Liver (tissue), 3 donors: ENCODE measurements at regions not wholly inside any gene's neighbourhood (a gene's known extent, or its start where the extent isn't known, plus 50 kb on each side); places are given as distances from the start of the nearest gene placed in this dataset.

Source experiments
- CTCF ChIP-seq: fragments of 150-350 bp; IDR thresholded peaks from 2 replicates; pipeline ENCODE4 v1.5.1; 2017; ENCODE audit warnings: improper control_type of control experiment, low read depth, low read length; ENCODE audit not compliant: missing input control
- EGR1 ChIP-seq, 2 donors: IDR thresholded peaks; 2 replicates each; pipeline ENCODE4 v1.6.1; 2016 to 2018; ENCODE audit warnings: antibody characterized with exemption in 2 of 2, low read depth in 2 of 2
- GABPA ChIP-seq, 2 donors: IDR thresholded peaks in 1 of 2; conservative IDR thresholded peaks in 1 of 2; 2 replicates each; pipeline ENCODE4 v1.6.1; 2016; ENCODE audit warnings: antibody characterized with exemption in 2 of 2, mild to moderate bottlenecking in 1 of 2, moderate library complexity in 1 of 2
- HNF4A ChIP-seq, 2 donors: conservative IDR thresholded peaks; 2 replicates each; pipeline ENCODE4 v1.6.1; 2016; ENCODE audit warnings: antibody characterized with exemption in 2 of 2, mild to moderate bottlenecking in 2 of 2
- RAD21 ChIP-seq, 2 donors: IDR thresholded peaks; 2 replicates each; pipeline ENCODE4 v1.6.1; 2016; ENCODE audit warnings: antibody characterized with exemption in 2 of 2, mild to moderate bottlenecking in 2 of 2
- RXRA ChIP-seq, 2 donors: IDR thresholded peaks; 2 replicates each; pipeline ENCODE4 v1.6.1; 2017 to 2018; ENCODE audit warnings: antibody characterized with exemption in 2 of 2, mild to moderate bottlenecking in 1 of 2
- SP1 ChIP-seq: IDR thresholded peaks from 2 replicates; pipeline ENCODE4 v1.6.1; 2018; ENCODE audit warnings: antibody characterized with exemption, mild to moderate bottlenecking
- TAF1 ChIP-seq: conservative IDR thresholded peaks from 2 replicates; pipeline ENCODE4 v1.6.1; 2016; ENCODE audit warnings: antibody characterized with exemption, mild to moderate bottlenecking
- YY1 ChIP-seq: IDR thresholded peaks from 2 replicates; pipeline ENCODE4 v1.6.1; 2016; ENCODE audit warnings: antibody characterized with exemption, mild to moderate bottlenecking
- TF ChIP-seq, protein P1 (sequence below): IDR thresholded peaks from 2 replicates; pipeline ENCODE4 v1.6.1; 2016; ENCODE audit warnings: antibody characterized with exemption, mild to moderate bottlenecking
- TF ChIP-seq, protein P2 (sequence below): IDR thresholded peaks from 2 replicates; pipeline ENCODE4 v1.6.1; 2016; ENCODE audit warnings: antibody characterized with exemption
- donor health status: healthy.
- donor health status: healthy.

GRCh38 chr16:56137269-56137668, 54.0 kb upstream of the GNAO1 start:
- TF ChIP-seq CTCF (no peak), EGR1 (IDR thresholded peaks at IDR 0.05; ENCODE audit: low read depth in 2 of 2) (no peak), TAF1 (no peak), SP1 (no peak), RAD21 (IDR thresholded peaks at IDR 0.05) (no peak), HNF4A (conservative IDR thresholded peaks at IDR 0.05) (no peak), RXRA (IDR thresholded peaks at IDR 0.05) (no peak), GABPA (IDR thresholded peaks at IDR 0.05 in 1 of 2, conservative IDR thresholded peaks at IDR 0.05 in 1 of 2) (no peak), YY1 (no peak)
- TF ChIP-seq, protein P1, sequence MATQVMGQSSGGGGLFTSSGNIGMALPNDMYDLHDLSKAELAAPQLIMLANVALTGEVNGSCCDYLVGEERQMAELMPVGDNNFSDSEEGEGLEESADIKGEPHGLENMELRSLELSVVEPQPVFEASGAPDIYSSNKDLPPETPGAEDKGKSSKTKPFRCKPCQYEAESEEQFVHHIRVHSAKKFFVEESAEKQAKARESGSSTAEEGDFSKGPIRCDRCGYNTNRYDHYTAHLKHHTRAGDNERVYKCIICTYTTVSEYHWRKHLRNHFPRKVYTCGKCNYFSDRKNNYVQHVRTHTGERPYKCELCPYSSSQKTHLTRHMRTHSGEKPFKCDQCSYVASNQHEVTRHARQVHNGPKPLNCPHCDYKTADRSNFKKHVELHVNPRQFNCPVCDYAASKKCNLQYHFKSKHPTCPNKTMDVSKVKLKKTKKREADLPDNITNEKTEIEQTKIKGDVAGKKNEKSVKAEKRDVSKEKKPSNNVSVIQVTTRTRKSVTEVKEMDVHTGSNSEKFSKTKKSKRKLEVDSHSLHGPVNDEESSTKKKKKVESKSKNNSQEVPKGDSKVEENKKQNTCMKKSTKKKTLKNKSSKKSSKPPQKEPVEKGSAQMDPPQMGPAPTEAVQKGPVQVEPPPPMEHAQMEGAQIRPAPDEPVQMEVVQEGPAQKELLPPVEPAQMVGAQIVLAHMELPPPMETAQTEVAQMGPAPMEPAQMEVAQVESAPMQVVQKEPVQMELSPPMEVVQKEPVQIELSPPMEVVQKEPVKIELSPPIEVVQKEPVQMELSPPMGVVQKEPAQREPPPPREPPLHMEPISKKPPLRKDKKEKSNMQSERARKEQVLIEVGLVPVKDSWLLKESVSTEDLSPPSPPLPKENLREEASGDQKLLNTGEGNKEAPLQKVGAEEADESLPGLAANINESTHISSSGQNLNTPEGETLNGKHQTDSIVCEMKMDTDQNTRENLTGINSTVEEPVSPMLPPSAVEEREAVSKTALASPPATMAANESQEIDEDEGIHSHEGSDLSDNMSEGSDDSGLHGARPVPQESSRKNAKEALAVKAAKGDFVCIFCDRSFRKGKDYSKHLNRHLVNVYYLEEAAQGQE: no peak
- TF ChIP-seq, protein P2, sequence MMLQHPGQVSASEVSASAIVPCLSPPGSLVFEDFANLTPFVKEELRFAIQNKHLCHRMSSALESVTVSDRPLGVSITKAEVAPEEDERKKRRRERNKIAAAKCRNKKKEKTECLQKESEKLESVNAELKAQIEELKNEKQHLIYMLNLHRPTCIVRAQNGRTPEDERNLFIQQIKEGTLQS: no peak
